HK-2 (cell line): ENCODE measurements at regions not wholly inside any gene's neighbourhood (a gene's known extent, or its start where the extent isn't known, plus 50 kb on each side); places are given as distances from the start of the nearest gene placed in this dataset.
A peak's percentile ranks its signal among the peaks of the same experiment; 100 is the strongest.

Experiments
- DNase-seq: peaks from one replicate; pipeline ENCODE4 v3.0.0-alpha.2; 2018; ENCODE audit not compliant: unreplicated experiment

GRCh38 chr9:107210775-107211174 is 72.3 kb upstream of the RAD23B start:
- DNase-seq: no peak

GRCh38 chr9:107211284-107211923 is 71.7 kb upstream of the RAD23B start:
- no peak for DNase-seq

GRCh38 chr9:107212613-107213012 is 70.5 kb upstream of the RAD23B start:
- DNase-seq: no peak

- peak; percentile 19 for DNase-seq
Observed at GRCh38 chr9:107213080-107213479, 70.0 kb upstream of the RAD23B start.

GRCh38 chr9:107213561-107214028 is 69.5 kb upstream of the RAD23B start:
- peak; percentile 58 for DNase-seq

GRCh38 chr9:107214381-107214780 is 68.7 kb upstream of the RAD23B start:
- DNase-seq: no peak

- DNase-seq: no peak
Observed at GRCh38 chr9:107214915-107215314, 68.2 kb upstream of the RAD23B start.

GRCh38 chr9:107215381-107215780 is 67.7 kb upstream of the RAD23B start:
- no peak for DNase-seq

- no peak for DNase-seq
Observed at GRCh38 chr9:107216329-107216728, 66.8 kb upstream of the RAD23B start.

GRCh38 chr9:107218829-107219485 is 64.1 kb upstream of the RAD23B start:
- DNase-seq: no peak

GRCh38 chr9:107219486-107220077 is 63.5 kb upstream of the RAD23B start:
- DNase-seq: no peak

GRCh38 chr9:107221321-107221720 is 61.8 kb upstream of the RAD23B start:
- DNase-seq: no peak

GRCh38 chr9:107222020-107222522 is 61.0 kb upstream of the RAD23B start:
- DNase-seq: no peak

GRCh38 chr9:107223381-107223780 is 59.7 kb upstream of the RAD23B start:
- no peak for DNase-seq

- DNase-seq: no peak
Observed at GRCh38 chr9:107224252-107224651, 58.8 kb upstream of the RAD23B start.

- DNase-seq: no peak
Observed at GRCh38 chr9:107226421-107226820, 56.7 kb upstream of the RAD23B start.

- DNase-seq: no peak
Observed at GRCh38 chr9:107227774-107228173, 55.3 kb upstream of the RAD23B start.

- DNase-seq: no peak
Observed at GRCh38 chr9:107228496-107229039, 54.5 kb upstream of the RAD23B start.

- no peak for DNase-seq
Observed at GRCh38 chr9:107229241-107229741, 53.8 kb upstream of the RAD23B start.
